ENCODE measurements at regions not wholly inside any gene's neighbourhood (a gene's known extent, or its start where the extent isn't known, plus 50 kb on each side); places are given as distances from the start of the nearest gene placed in this dataset.
"Not testable (repeated sequence)": the region's sequence is repeated elsewhere in the genome, so short reads cannot be mapped to it uniquely, and the experiment has no call there.

DNA sequence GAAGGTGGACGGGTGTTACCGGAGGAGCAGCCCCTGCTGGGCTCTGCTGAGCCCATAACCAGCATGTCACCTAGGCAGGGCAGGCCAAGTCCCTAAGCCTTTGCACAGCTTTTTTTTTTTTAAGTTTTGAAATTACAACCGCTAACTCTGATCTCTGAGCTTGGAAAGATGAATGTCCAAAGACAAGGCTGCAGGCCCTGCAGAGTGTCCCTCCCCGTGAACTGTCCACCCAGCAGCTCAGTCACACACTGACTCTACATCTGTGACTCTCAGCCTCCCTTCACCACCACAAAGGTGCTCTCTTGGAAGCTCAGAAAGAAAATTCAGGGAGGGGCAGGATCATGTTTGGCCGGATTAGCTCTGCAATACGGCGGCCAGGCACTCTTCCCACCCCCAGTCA is 119.0 kb upstream of the PPP1R26 start (continued):
- TF ChIP-seq ZBTB40 (IDR thresholded peaks at IDR 0.05) (no peak), ZBTB40 (CRISPR knock-in tag; IDR thresholded peaks at IDR 0.05) (no peak), CCAR2 (IDR thresholded peaks at IDR 0.05; ENCODE audit: low read depth, low read length) (no peak)

DNA sequence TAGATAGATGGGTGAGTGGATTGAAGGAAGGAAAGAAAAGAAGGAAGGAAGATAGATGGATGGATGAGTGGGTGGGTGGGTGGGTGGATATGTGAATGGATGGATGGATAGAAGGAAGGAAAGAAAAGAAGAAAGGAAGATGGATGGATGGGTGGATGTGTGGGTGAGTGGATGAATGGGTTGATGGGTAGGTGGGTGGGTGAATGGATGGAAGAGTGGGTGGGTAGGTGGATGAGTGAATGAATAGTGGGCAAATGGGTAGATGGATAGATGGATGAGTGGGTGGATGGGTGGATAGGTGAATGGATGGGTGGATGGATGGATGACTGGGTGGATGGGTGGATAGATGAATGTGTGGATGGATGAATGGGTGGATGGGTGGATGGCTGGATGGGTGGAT is 117.9 kb upstream of the PPP1R26 start:
- H3K4me3 ChIP-seq; H3K4me2 ChIP-seq (ENCODE audit: insufficient read depth, low read length); intact Hi-C loops (cut with micrococcal nuclease); H3K79me2 ChIP-seq (ENCODE audit: control insufficient read depth, insufficient read depth, low read length); H3K9me3 ChIP-seq (replicated peaks; ENCODE audit: control insufficient read depth, insufficient read depth, low read depth, low read length); CTCF ChIA-PET (ENCODE audit: low intra/inter-chr PET ratio); H3K9ac ChIP-seq (ENCODE audit: insufficient read depth in 1 of 2, low read depth in 2 of 2, low read length in 2 of 2); in situ Hi-C loops (cut with MboI); H3K27ac ChIP-seq (ENCODE audit: extremely low read depth, low read depth, low read length); FAIRE-seq; BruUV-seq (replicated peaks); DNase-seq (ENCODE audit: extremely low read depth in 1 of 4, low spot score in 3 of 4); H3K4me1 ChIP-seq (replicated peaks in 1 of 2; ENCODE audit: control insufficient read depth in 2 of 2, insufficient read depth in 2 of 2, low read length in 2 of 2); H2AFZ ChIP-seq (ENCODE audit: low read depth, low read length); H3K9me1 ChIP-seq (ENCODE audit: control insufficient read depth, insufficient read depth, low read length); H3K36me3 ChIP-seq (ENCODE audit: control insufficient read depth, insufficient read depth, low read length); H4K20me1 ChIP-seq (replicated peaks; ENCODE audit: control insufficient read depth, insufficient read depth, low read length); ATAC-seq: not testable (repeated sequence)
- peaks cover 8 to 67% of the 10 kb centered on the region in 2 experiments; a peak in 4 of 5 replicates for H3K27me3 ChIP-seq (ENCODE audit: control insufficient read depth in 2 of 2, insufficient read depth in 2 of 2, low read length in 2 of 2)
- POLR2A ChIA-PET = interaction anchor here (1.5 kb wide), 1 partner anchor 9 kb away, joined by 4 read pairs; no protein-coding TSS in a partner anchor

Data from K562 (cell line).